Esophagus muscularis mucosa (tissue), 4 donors: ENCODE measurements at regions not wholly inside any gene's neighbourhood (a gene's known extent, or its start where the extent isn't known, plus 50 kb on each side); places are given as distances from the start of the nearest gene placed in this dataset.

Experiments used
- DNase-seq: peaks from one replicate; pipeline ENCODE4 v3.0.0-alpha.2; 2017; ENCODE audit errors: extremely low spot score
- H3K27ac ChIP-seq, 4 donors: fragments of 200-600 bp; sonication (generic); replicated peaks in 1 of 4; 1 replicate in 3 of 4; 2 replicates in 1 of 4; pipeline ENCODE4 v1.5.1; 2016 to 2019; ENCODE audit warnings: mild to moderate bottlenecking in 1 of 4
- H3K27me3 ChIP-seq, 4 donors: fragments of 200-600 bp; sonication (generic); one replicate each; pipeline versions ENCODE4 v1.5.1 to v1.6.0; 2016 to 2019
- H3K36me3 ChIP-seq, 4 donors: fragments of 200-600 bp; sonication (generic); one replicate each; pipeline ENCODE4 v1.5.1; 2016 to 2019
- H3K4me1 ChIP-seq, 4 donors: fragments of 200-600 bp; sonication (generic); one replicate each; pipeline ENCODE4 v1.5.1; 2016 to 2019
- H3K4me3 ChIP-seq, 4 donors: fragments of 200-600 bp; sonication (generic); 1 replicate in 2 of 4; 2 replicates in 2 of 4; pipeline ENCODE4 v1.5.1; 2016 to 2019; ENCODE audit warnings: mild to moderate bottlenecking in 4 of 4, moderate library complexity in 1 of 4
- H3K9me3 ChIP-seq, 4 donors: fragments of 200-600 bp; sonication (generic); 1 replicate in 3 of 4; 2 replicates in 1 of 4; pipeline ENCODE4 v1.5.1; 2016 to 2019
- CTCF ChIP-seq, 3 experiments: fragments of 200-600 bp in 2 of 3; fragments of 450-650 bp in 1 of 3; sonication (generic) in 2 of 3; IDR thresholded peaks; one replicate each; pipeline ENCODE4 v1.5.1; 2017 to 2019; ENCODE audit warnings: antibody characterized with exemption in 3 of 3, mild to moderate bottlenecking in 2 of 3, moderate library complexity in 1 of 3
- EP300 ChIP-seq: sonication (generic); formaldehyde crosslinking; IDR thresholded peaks from one replicate; pipeline ENCODE4 v1.6.1; 2017; ENCODE audit warnings: antibody characterized with exemption
- POLR2A ChIP-seq: fragments of 450-650 bp; IDR thresholded peaks from one replicate; pipeline ENCODE4 v1.6.1; 2017; ENCODE audit warnings: antibody characterized with exemption, moderate library complexity, mild to moderate bottlenecking, low read depth
- POLR2AphosphoS5 ChIP-seq, 2 donors: sonication (generic); formaldehyde crosslinking; IDR thresholded peaks; one replicate each; pipeline ENCODE4 v1.6.1; 2017; ENCODE audit warnings: antibody characterized with exemption in 2 of 2
- WGBS: methylation state at CpG from one replicate; pipeline ENCODE4 v1.1.5; 2018; 5-methylcytosine and 5-hydroxymethylcytosine counted together
- intact Hi-C: fragments of 100-400 bp; cut with DNase I; formaldehyde crosslinking; loops from one replicate; pipeline ENCODE4 v1.15.1; 2023
- small RNA-seq, 3 donors: library from RNA; depleted of rRNA; stranded (forward); fragments of <200 nt; gene quantifications; one replicate each; pipeline ENCODE3, GENCODE V24; 2016

- DNase-seq = no peak
- Histone ChIP-seq H3K36me3 (no peaks in the 10 kb centered on the region), H3K27ac (no peak overlapping the region), H3K27me3 (no peaks in the 10 kb centered on the region), H3K9me3 (peaks cover 0 to 3% (median 0%) of the 10 kb centered on the region in 4 donors), H3K4me3 (no peak overlapping the region), H3K4me1 (no peaks in the 10 kb centered on the region)
- 83% methylated on average over 3 of the region's 3 CpGs for whole genome bisulfite sequencing
- intact Hi-C loops = no loop called here
- TF ChIP-seq CTCF (IDR thresholded peaks at IDR 0.05) (no peak), POLR2A (no peak), EP300 (no peak), POLR2AphosphoS5 (IDR thresholded peaks at IDR 0.05) (no peak)
Measured at GRCh38 chr15:25497934-25498333, 59.1 kb upstream of the UBE3A start.

- intact Hi-C loops = no loop called here
- no peak overlapping the region for H3K27ac ChIP-seq
- TF ChIP-seq EP300 = no peak
- TF ChIP-seq POLR2AphosphoS5 (IDR thresholded peaks at IDR 0.05) = no peak
- no peak for TF ChIP-seq POLR2A
- no peak for TF ChIP-seq CTCF (IDR thresholded peaks at IDR 0.05)
- 81% methylated on average over 2 of the region's 2 CpGs for WGBS
- H3K9me3 ChIP-seq = peaks cover 0 to 23% (median 15%) of the 10 kb centered on the region in 4 donors
- no peaks in the 10 kb centered on the region for H3K36me3 ChIP-seq
- no peak for DNase-seq
- H3K27me3 ChIP-seq = no peaks in the 10 kb centered on the region
- no peaks in the 10 kb centered on the region for H3K4me1 ChIP-seq
- H3K4me3 ChIP-seq = no peak overlapping the region
Measured at GRCh38 chr15:25493823-25494526, 55.2 kb upstream of the UBE3A start.

DNA sequence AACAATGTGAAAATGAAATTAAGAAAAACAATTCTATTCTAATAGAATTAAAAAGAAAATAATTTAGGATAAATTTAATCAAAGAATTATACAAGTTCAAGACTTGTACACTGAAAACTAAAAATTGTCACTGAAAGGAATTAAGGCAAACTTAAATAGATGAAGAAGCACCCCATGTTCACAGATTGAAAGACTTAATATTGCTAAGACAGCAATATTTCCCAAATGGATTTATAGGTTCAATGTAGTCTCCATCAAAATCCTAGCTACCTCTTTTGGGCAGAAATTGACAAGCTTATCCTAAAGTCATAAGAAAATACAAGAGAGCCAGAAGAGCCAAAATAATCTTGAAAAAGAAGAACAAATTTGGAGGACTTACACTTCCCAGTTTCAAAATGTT, 53.5 kb upstream of the UBE3A start:
- peaks cover 0 to 28% (median 17%) of the 10 kb centered on the region in 4 donors for H3K9me3 ChIP-seq
- no peak for TF ChIP-seq POLR2AphosphoS5 (IDR thresholded peaks at IDR 0.05)
- TF ChIP-seq EP300 = no peak
- TF ChIP-seq CTCF (IDR thresholded peaks at IDR 0.05) = no peak
- TF ChIP-seq POLR2A = no peak
- no peak overlapping the region for H3K27ac ChIP-seq
- no peak overlapping the region for H3K4me3 ChIP-seq
- no peak for DNase-seq
- no peaks in the 10 kb centered on the region for H3K4me1 ChIP-seq
- no peaks in the 10 kb centered on the region for H3K27me3 ChIP-seq
- H3K36me3 ChIP-seq = no peaks in the 10 kb centered on the region
- intact Hi-C loops = no loop called here

Small RNA genes in the stretch of these regions (small RNA-seq; reads per million reads assigned to genes)
- gene AC023449.1 = 0 reads per million in 3 donors
